ENCODE measurements at regions not wholly inside any gene's neighbourhood (a gene's known extent, or its start where the extent isn't known, plus 50 kb on each side); places are given as distances from the start of the nearest gene placed in this dataset.

DNA sequence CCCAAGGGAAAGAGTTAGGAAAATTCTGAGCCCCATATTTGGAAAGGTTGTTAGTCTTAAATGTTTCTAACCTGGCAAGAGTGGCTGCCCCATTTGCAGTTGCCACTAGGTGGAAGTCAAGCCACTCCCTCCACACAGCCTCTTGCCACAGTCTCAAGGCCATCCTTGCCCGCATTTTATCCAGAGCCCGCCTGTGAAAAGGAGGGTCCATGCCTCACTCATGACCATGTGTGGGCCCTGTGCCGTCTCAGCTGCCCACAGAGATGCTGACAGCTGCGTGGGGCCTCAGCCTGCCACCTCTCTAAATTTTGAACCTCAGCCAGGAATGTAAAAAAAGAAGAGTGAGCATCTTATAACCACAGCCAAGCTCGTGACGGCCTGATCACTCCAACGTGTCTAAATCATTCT lies 201.5 kb upstream of the FAM241A start:
- in situ Hi-C loops (cut with MboI), result no loop called here
- TF ChIP-seq, protein P1, sequence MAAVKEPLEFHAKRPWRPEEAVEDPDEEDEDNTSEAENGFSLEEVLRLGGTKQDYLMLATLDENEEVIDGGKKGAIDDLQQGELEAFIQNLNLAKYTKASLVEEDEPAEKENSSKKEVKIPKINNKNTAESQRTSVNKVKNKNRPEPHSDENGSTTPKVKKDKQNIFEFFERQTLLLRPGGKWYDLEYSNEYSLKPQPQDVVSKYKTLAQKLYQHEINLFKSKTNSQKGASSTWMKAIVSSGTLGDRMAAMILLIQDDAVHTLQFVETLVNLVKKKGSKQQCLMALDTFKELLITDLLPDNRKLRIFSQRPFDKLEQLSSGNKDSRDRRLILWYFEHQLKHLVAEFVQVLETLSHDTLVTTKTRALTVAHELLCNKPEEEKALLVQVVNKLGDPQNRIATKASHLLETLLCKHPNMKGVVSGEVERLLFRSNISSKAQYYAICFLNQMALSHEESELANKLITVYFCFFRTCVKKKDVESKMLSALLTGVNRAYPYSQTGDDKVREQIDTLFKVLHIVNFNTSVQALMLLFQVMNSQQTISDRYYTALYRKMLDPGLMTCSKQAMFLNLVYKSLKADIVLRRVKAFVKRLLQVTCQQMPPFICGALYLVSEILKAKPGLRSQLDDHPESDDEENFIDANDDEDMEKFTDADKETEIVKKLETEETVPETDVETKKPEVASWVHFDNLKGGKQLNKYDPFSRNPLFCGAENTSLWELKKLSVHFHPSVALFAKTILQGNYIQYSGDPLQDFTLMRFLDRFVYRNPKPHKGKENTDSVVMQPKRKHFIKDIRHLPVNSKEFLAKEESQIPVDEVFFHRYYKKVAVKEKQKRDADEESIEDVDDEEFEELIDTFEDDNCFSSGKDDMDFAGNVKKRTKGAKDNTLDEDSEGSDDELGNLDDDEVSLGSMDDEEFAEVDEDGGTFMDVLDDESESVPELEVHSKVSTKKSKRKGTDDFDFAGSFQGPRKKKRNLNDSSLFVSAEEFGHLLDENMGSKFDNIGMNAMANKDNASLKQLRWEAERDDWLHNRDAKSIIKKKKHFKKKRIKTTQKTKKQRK (IDR thresholded peaks at IDR 0.05; ENCODE audit: low read depth, low read length), result no peak
- no peak for TF ChIP-seq BACH1 (IDR thresholded peaks at IDR 0.05; ENCODE audit: borderline replicate concordance)
- 0 out of 2 replicates have a peak, but pooled peaks have one; percentile 19 for TF ChIP-seq IKZF1 (conservative IDR thresholded peaks at IDR 0.05)
- TF ChIP-seq CTCF (IDR thresholded peaks at IDR 0.05 in 2 of 3, conservative IDR thresholded peaks at IDR 0.05 in 1 of 3; ENCODE audit: control insufficient read depth in 2 of 3, extremely low read depth in 1 of 3, insufficient read depth in 1 of 3, low read depth in 3 of 3, low read length in 3 of 3), result peak; percentile 60 to 83 (median 70)
- peak; percentile 22 for TF ChIP-seq SKIL (IDR thresholded peaks at IDR 0.05; ENCODE audit: low read depth, poor library complexity, severe bottlenecking)
- peak; percentile 48 for TF ChIP-seq RAD21 (IDR thresholded peaks at IDR 0.05; ENCODE audit: insufficient read depth, low read depth, low read length)
- peak; percentile 90 for TF ChIP-seq SMC3 (IDR thresholded peaks at IDR 0.05; ENCODE audit: borderline replicate concordance, low read length)
- peak; percentile 42; the same call in 1 of the 2 replicates for TF ChIP-seq YY1 (IDR thresholded peaks at IDR 0.05; ENCODE audit: low read depth, low read length)
- no peak for TF ChIP-seq SIX5 (IDR thresholded peaks at IDR 0.05; ENCODE audit: low read depth, low read length, severe bottlenecking)
- DNase-seq (ENCODE audit: low read depth, low spot score) (no peak), ATAC-seq (peak; percentile 99), FAIRE-seq (no peak)
- H3K79me2 ChIP-seq (ENCODE audit: control insufficient read depth, insufficient read depth, low read length), result no peaks in the 10 kb centered on the region
- H3K4me2 ChIP-seq (ENCODE audit: control insufficient read depth, insufficient read depth), result no peak overlapping the region
- intact Hi-C loops (cut with micrococcal nuclease; ENCODE audit: unreplicated experiment), result loop anchor here (1.0 to 10.0 kb wide), 3 partner anchors 88 to 291 kb away; partner anchors contain the start of gene AP1AR
- WGBS (ENCODE audit: insufficient coverage, insufficient replicate concordance, low lambda C conversion rate, missing lambda C conversion rate), result 6% methylated on average over 7 of the region's 7 CpGs
- ChIA-PET POLR2A (interaction anchor here (1.2 to 1.4 kb wide), 2 partner anchors 86 to 87 kb away, joined by 4 read pairs; no protein-coding TSS in a partner anchor), SMC1A (ENCODE audit: uncharacterized antibody, unreplicated experiment) (interaction anchor here (0.8 to 8.7 kb wide), 26 partner anchors 9 to 130 kb away, joined by 3 to 289 read pairs (median 5); no protein-coding TSS in a partner anchor), RAD21 (ENCODE audit: unreplicated experiment) (interaction anchor here (0.7 to 8.9 kb wide), 23 partner anchors 9 to 573 kb away, joined by 3 to 214 read pairs (median 5); no protein-coding TSS in a partner anchor), CTCF (interaction anchor here (0.6 to 12.1 kb wide), 31 partner anchors 9 to 308 kb away, joined by 3 to 392 read pairs (median 8); no protein-coding TSS in a partner anchor)
- no peaks in the 10 kb centered on the region for H3K4me1 ChIP-seq (ENCODE audit: control insufficient read depth, insufficient read depth, low read length)
- no peak overlapping the region for H3K27ac ChIP-seq (ENCODE audit: control insufficient read depth, insufficient read depth)
- H3K36me3 ChIP-seq (ENCODE audit: control insufficient read depth in 2 of 2, insufficient read depth in 2 of 2, low read length in 1 of 2), result no peaks in the 10 kb centered on the region
- H3K9me3 ChIP-seq (replicated peaks; ENCODE audit: control insufficient read depth, insufficient read depth, low read length), result no peaks in the 10 kb centered on the region
- H2AFZ ChIP-seq (ENCODE audit: control insufficient read depth, low read depth, low read length), result no peak overlapping the region
- no peak overlapping the region for H3K9ac ChIP-seq (ENCODE audit: control insufficient read depth, insufficient read depth, low read length)
- no peak overlapping the region for H3K4me3 ChIP-seq
- no TSS peak for BruUV-seq (replicated peaks)
- no peaks in the 10 kb centered on the region for H4K20me1 ChIP-seq (ENCODE audit: control insufficient read depth, insufficient read depth)
- no peaks in the 10 kb centered on the region; a peak in 1 of 4 replicates for H3K27me3 ChIP-seq (replicated peaks in 1 of 2; ENCODE audit: control insufficient read depth in 2 of 2, insufficient read depth in 2 of 2, low read length in 1 of 2)
